GM12878 (cell line): ENCODE measurements at regions not wholly inside any gene's neighbourhood (a gene's known extent, or its start where the extent isn't known, plus 50 kb on each side); places are given as distances from the start of the nearest gene placed in this dataset.

Experiments
- BHLHE40 ChIP-seq, 2 experiments: fragments of 450-650 bp in 1 of 2; IDR thresholded peaks; 2 replicates each; pipeline ENCODE4 v1.6.1; 2011 to 2017; ENCODE audit warnings: low read depth in 2 of 2, borderline replicate concordance in 1 of 2, improper control_type of control experiment in 1 of 2, low read length in 1 of 2, mild to moderate bottlenecking in 1 of 2
- CHD2 ChIP-seq: IDR thresholded peaks from 2 replicates; pipeline ENCODE4 v1.6.1; 2011; ENCODE audit warnings: low read depth, low read length, improper control_type of control experiment, borderline replicate concordance
- CTCF ChIP-seq, 3 experiments: IDR thresholded peaks in 2 of 3; conservative IDR thresholded peaks in 1 of 3; 2 replicates each; pipeline ENCODE4 v1.5.1; 2011; ENCODE audit warnings: low read depth in 3 of 3, low read length in 3 of 3, mild to moderate bottlenecking in 3 of 3, control low read depth in 2 of 3, moderate library complexity in 2 of 3, inconsistent platforms in 1 of 3, mixed read lengths in 1 of 3; ENCODE audit not compliant: control insufficient read depth in 2 of 3, insufficient read depth in 1 of 3; ENCODE audit errors: extremely low read depth in 1 of 3
- MYC ChIP-seq: IDR thresholded peaks from 2 replicates; pipeline ENCODE4 v1.6.1; 2011; ENCODE audit warnings: mild to moderate bottlenecking, low read length, moderate library complexity, inconsistent platforms; ENCODE audit not compliant: insufficient read depth, insufficient replicate concordance, insufficient read length, severe bottlenecking
- NR2C2 ChIP-seq: IDR thresholded peaks from 2 replicates; pipeline ENCODE4 v1.6.1; 2011; ENCODE audit warnings: borderline replicate concordance, low read depth; ENCODE audit not compliant: control insufficient read depth, insufficient read length
- POLR2A ChIP-seq: IDR thresholded peaks from 2 replicates; pipeline ENCODE4 v1.6.1; 2011; ENCODE audit warnings: low read depth, mild to moderate bottlenecking, low read length
- SP1 ChIP-seq: IDR thresholded peaks from one replicate; pipeline ENCODE4 v1.6.1; 2011; ENCODE audit warnings: low read depth, low read length
- ZZZ3 ChIP-seq: IDR thresholded peaks from 2 replicates; pipeline ENCODE4 v1.6.1; 2011; ENCODE audit warnings: low read depth; ENCODE audit not compliant: control insufficient read depth, insufficient read length

GRCh38 chr22:19596680-19597398 is 72.6 kb upstream of the CLDN5 start:
- TF ChIP-seq MYC (no peak), ZZZ3 (no peak), BHLHE40 (IDR thresholded peaks at IDR 0.05; ENCODE audit: borderline replicate concordance in 1 of 2, low read depth in 2 of 2, low read length in 1 of 2) (no peak), CTCF (IDR thresholded peaks at IDR 0.05 in 2 of 3, conservative IDR thresholded peaks at IDR 0.05 in 1 of 3; ENCODE audit: control insufficient read depth in 2 of 3, extremely low read depth in 1 of 3, insufficient read depth in 1 of 3, low read depth in 3 of 3, low read length in 3 of 3) (no peak), CHD2 (no peak), POLR2A (no peak), NR2C2 (no peak), SP1 (no peak)
